ENCODE measurements at regions not wholly inside any gene's neighbourhood (a gene's known extent, or its start where the extent isn't known, plus 50 kb on each side); places are given as distances from the start of the nearest gene placed in this dataset.

GRCh38 chr18:25516747-25517498 is 165.0 kb upstream of the ZNF521 start:
- TF ChIP-seq CTCF (conservative IDR thresholded peaks at IDR 0.05; ENCODE audit: low read depth, low read length) = no peak
- no peak for TF ChIP-seq EZH2phosphoT487 (IDR thresholded peaks at IDR 0.05; ENCODE audit: borderline replicate concordance, low read length)
